ENCODE measurements at regions not wholly inside any gene's neighbourhood (a gene's known extent, or its start where the extent isn't known, plus 50 kb on each side); places are given as distances from the start of the nearest gene placed in this dataset.

GRCh38 chr1:199808110-199808870 is 219.2 kb upstream of the NR5A2 start:
- H3K4me3 Mint-ChIP-seq: no peak overlapping the region

GRCh38 chr1:199809311-199809710 is 218.2 kb upstream of the NR5A2 start:
- no peak overlapping the region for H3K27ac Mint-ChIP-seq
- H3K27me3 Mint-ChIP-seq (ENCODE audit: low read depth): no peaks in the 10 kb centered on the region
- H3K4me3 Mint-ChIP-seq: no peak overlapping the region
- H3K4me1 Mint-ChIP-seq: no peaks in the 10 kb centered on the region
- H3K9me3 Mint-ChIP-seq: no peaks in the 10 kb centered on the region
- no peak for TF ChIP-seq CTCF (IDR thresholded peaks at IDR 0.05; ENCODE audit: unreplicated experiment in 3 of 3)
- no peaks in the 10 kb centered on the region for H3K36me3 Mint-ChIP-seq (ENCODE audit: low read depth)

More at GRCh38 chr1:199808110-199808870, 219.2 kb upstream of the NR5A2 start:
- H3K9me3 Mint-ChIP-seq: no peaks in the 10 kb centered on the region
- no peak for TF ChIP-seq CTCF (IDR thresholded peaks at IDR 0.05; ENCODE audit: unreplicated experiment in 3 of 3)
- H3K36me3 Mint-ChIP-seq (ENCODE audit: low read depth): no peaks in the 10 kb centered on the region
- H3K4me1 Mint-ChIP-seq: no peaks in the 10 kb centered on the region
- no peak overlapping the region for H3K27ac Mint-ChIP-seq
- peaks cover under 1% of the 10 kb centered on the region for H3K27me3 Mint-ChIP-seq (ENCODE audit: low read depth)

- Mint-ChIP-seq H3K9me3 (no peaks in the 10 kb centered on the region), H3K27me3 (ENCODE audit: low read depth) (no peaks in the 10 kb centered on the region), H3K27ac (no peak overlapping the region), H3K4me1 (no peaks in the 10 kb centered on the region), H3K4me3 (no peak overlapping the region), H3K36me3 (ENCODE audit: low read depth) (no peaks in the 10 kb centered on the region)
- TF ChIP-seq CTCF (IDR thresholded peaks at IDR 0.05; ENCODE audit: unreplicated experiment in 3 of 3): no peak
Measured at GRCh38 chr1:199811163-199811562, 216.3 kb upstream of the NR5A2 start.

GRCh38 chr1:199813198-199813597 is 214.3 kb upstream of the NR5A2 start:
- Mint-ChIP-seq H3K4me1 (no peaks in the 10 kb centered on the region), H3K27ac (no peak overlapping the region), H3K9me3 (no peaks in the 10 kb centered on the region), H3K27me3 (ENCODE audit: low read depth) (no peaks in the 10 kb centered on the region), H3K36me3 (ENCODE audit: low read depth) (no peaks in the 10 kb centered on the region), H3K4me3 (no peak overlapping the region)
- no peak for TF ChIP-seq CTCF (IDR thresholded peaks at IDR 0.05; ENCODE audit: unreplicated experiment in 3 of 3)

GRCh38 chr1:199815947-199816346 is 211.6 kb upstream of the NR5A2 start:
- no peaks in the 10 kb centered on the region for H3K4me1 Mint-ChIP-seq
- TF ChIP-seq CTCF (IDR thresholded peaks at IDR 0.05; ENCODE audit: unreplicated experiment in 3 of 3): no peak

GRCh38 chr1:199817266-199817665 is 210.2 kb upstream of the NR5A2 start:
- no peak overlapping the region for H3K27ac Mint-ChIP-seq
- H3K4me3 Mint-ChIP-seq: no peak overlapping the region
- TF ChIP-seq CTCF (IDR thresholded peaks at IDR 0.05; ENCODE audit: unreplicated experiment in 3 of 3): no peak
- H3K27me3 Mint-ChIP-seq (ENCODE audit: low read depth): no peaks in the 10 kb centered on the region
- no peaks in the 10 kb centered on the region for H3K4me1 Mint-ChIP-seq
- no peaks in the 10 kb centered on the region for H3K36me3 Mint-ChIP-seq (ENCODE audit: low read depth)
- H3K9me3 Mint-ChIP-seq: no peaks in the 10 kb centered on the region

More at GRCh38 chr1:199815947-199816346, 211.6 kb upstream of the NR5A2 start:
- H3K27ac Mint-ChIP-seq: no peak overlapping the region
- H3K4me3 Mint-ChIP-seq: no peak overlapping the region
- no peaks in the 10 kb centered on the region for H3K36me3 Mint-ChIP-seq (ENCODE audit: low read depth)
- no peaks in the 10 kb centered on the region for H3K9me3 Mint-ChIP-seq
- no peaks in the 10 kb centered on the region for H3K27me3 Mint-ChIP-seq (ENCODE audit: low read depth)
